Gastroesophageal sphincter (tissue), 4 donors: ENCODE measurements at regions not wholly inside any gene's neighbourhood (a gene's known extent, or its start where the extent isn't known, plus 50 kb on each side); places are given as distances from the start of the nearest gene placed in this dataset.

Experiments
- ATAC-seq: fragments of 150-250 bp; one replicate; pipeline ENCODE4 v1.9.1; 2016; ENCODE audit warnings: mild to moderate bottlenecking, moderate library complexity
- H3K27ac ChIP-seq, 4 donors: fragments of 200-600 bp; sonication (generic) in 3 of 4; 1 replicate in 3 of 4; 2 replicates in 1 of 4; pipeline ENCODE4 v1.5.1; 2016 to 2019
- H3K27me3 ChIP-seq: fragments of 200-600 bp; sonication (generic); one replicate; pipeline ENCODE4 v1.5.1; 2019
- H3K36me3 ChIP-seq, 2 donors: fragments of 200-600 bp; sonication (generic); one replicate each; pipeline ENCODE4 v1.5.1; 2019; ENCODE audit warnings: control low read depth in 1 of 2
- H3K4me1 ChIP-seq, 3 donors: fragments of 200-600 bp; sonication (generic); 1 replicate in 2 of 3; 2 replicates in 1 of 3; pipeline ENCODE4 v1.5.1; 2016 to 2019; ENCODE audit warnings: control low read depth in 2 of 3
- H3K4me3 ChIP-seq, 2 donors: fragments of 200-600 bp; sonication (generic); one replicate each; pipeline ENCODE4 v1.5.1; 2019; ENCODE audit warnings: mild to moderate bottlenecking in 1 of 2, moderate library complexity in 1 of 2
- H3K9me3 ChIP-seq, 3 donors: fragments of 200-600 bp; sonication (generic); one replicate each; pipeline ENCODE4 v1.5.1; 2017 to 2019; ENCODE audit warnings: control low read depth in 2 of 3
- EP300 ChIP-seq: sonication (generic); formaldehyde crosslinking; IDR thresholded peaks from one replicate; pipeline ENCODE4 v1.6.1; 2017; ENCODE audit warnings: antibody characterized with exemption, mild to moderate bottlenecking
- POLR2A ChIP-seq, 2 donors: fragments of 450-650 bp; IDR thresholded peaks; one replicate each; pipeline ENCODE4 v1.6.1; 2017; ENCODE audit warnings: antibody characterized with exemption in 2 of 2, mild to moderate bottlenecking in 2 of 2, moderate library complexity in 1 of 2
- POLR2AphosphoS5 ChIP-seq: sonication (generic); formaldehyde crosslinking; IDR thresholded peaks from one replicate; pipeline ENCODE4 v1.6.1; 2017; ENCODE audit warnings: antibody characterized with exemption
- WGBS, 2 donors: methylation state at CpG; one replicate each; pipeline ENCODE4 v1.1.5; 2018; ENCODE audit warnings: low coverage in 1 of 2; 5-methylcytosine and 5-hydroxymethylcytosine counted together
- TF ChIP-seq, protein P1 (sequence below), 4 experiments: fragments of 200-600 bp in 2 of 4; fragments of 450-650 bp in 2 of 4; sonication (generic) in 1 of 4; IDR thresholded peaks; one replicate each; pipeline ENCODE4 v1.5.1; 2017 to 2019; ENCODE audit warnings: antibody characterized with exemption in 4 of 4, mild to moderate bottlenecking in 2 of 4, moderate library complexity in 2 of 4

GRCh38 chr2:239552213-239552926, 151.6 kb upstream of the HDAC4 start:
- TF ChIP-seq, protein P1, sequence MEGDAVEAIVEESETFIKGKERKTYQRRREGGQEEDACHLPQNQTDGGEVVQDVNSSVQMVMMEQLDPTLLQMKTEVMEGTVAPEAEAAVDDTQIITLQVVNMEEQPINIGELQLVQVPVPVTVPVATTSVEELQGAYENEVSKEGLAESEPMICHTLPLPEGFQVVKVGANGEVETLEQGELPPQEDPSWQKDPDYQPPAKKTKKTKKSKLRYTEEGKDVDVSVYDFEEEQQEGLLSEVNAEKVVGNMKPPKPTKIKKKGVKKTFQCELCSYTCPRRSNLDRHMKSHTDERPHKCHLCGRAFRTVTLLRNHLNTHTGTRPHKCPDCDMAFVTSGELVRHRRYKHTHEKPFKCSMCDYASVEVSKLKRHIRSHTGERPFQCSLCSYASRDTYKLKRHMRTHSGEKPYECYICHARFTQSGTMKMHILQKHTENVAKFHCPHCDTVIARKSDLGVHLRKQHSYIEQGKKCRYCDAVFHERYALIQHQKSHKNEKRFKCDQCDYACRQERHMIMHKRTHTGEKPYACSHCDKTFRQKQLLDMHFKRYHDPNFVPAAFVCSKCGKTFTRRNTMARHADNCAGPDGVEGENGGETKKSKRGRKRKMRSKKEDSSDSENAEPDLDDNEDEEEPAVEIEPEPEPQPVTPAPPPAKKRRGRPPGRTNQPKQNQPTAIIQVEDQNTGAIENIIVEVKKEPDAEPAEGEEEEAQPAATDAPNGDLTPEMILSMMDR (IDR thresholded peaks at IDR 0.05), result no peak
- TF ChIP-seq POLR2AphosphoS5 (no peak), EP300 (no peak), POLR2A (IDR thresholded peaks at IDR 0.05) (no peak)
- Histone ChIP-seq H3K27ac (no peak overlapping the region), H3K27me3 (peaks cover 3% of the 10 kb centered on the region), H3K36me3 (no peaks in the 10 kb centered on the region), H3K4me3 (no peak overlapping the region), H3K9me3 (no peaks in the 10 kb centered on the region), H3K4me1 (no peaks in the 10 kb centered on the region)
- no peak for ATAC-seq
- 86 to 98% methylated on average over 5 to 6 of the region's 16 CpGs for whole genome bisulfite sequencing, 2 donors

DNA sequence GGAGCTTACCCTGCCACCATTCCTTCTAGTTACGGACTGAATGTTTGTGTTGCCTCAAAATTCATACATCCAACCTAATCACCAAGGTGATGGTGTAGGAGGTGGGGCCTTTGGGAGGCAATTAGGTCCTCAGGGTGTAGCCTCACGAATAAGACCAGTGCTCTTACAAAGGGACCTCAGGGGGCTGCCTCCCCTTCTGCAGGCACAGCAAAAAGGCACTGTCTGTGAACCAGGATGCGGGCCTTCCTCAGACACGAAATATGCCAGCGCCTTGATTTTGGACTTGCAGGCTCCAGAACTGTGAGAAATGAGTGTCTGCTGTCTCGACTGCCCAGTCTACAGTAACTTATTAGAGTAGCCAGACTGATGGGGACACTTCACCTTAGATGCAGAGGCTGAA, 150.4 kb upstream of the HDAC4 start:
- Histone ChIP-seq H3K9me3 (no peaks in the 10 kb centered on the region), H3K4me3 (no peak overlapping the region), H3K4me1 (no peaks in the 10 kb centered on the region), H3K36me3 (no peaks in the 10 kb centered on the region), H3K27me3 (peaks cover 3% of the 10 kb centered on the region), H3K27ac (no peak overlapping the region)
- TF ChIP-seq, protein P1 (IDR thresholded peaks at IDR 0.05), result no peak
- no peak for TF ChIP-seq EP300
- 80 to 100% methylated on average over 1 to 2 of the region's 6 CpGs for WGBS, 2 donors
- no peak for ATAC-seq

DNA sequence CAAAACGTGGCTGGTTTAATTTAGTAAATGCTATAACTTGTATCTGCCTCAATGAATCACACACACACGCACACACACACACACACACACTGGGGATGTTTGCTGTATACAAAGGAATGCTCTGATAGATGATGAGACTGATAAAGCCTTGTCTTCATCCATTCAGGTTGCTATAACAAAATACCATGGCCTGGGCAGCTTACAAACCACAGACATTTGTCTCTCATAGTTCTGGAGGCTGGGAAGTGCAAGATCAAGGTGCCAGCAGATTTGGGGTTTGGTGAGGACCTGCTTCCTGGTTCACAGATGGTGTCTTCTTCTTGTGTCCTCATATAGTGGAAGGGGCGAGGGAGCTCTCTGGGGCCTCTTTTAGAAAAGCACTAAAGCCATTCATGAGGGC, 149.5 kb upstream of the HDAC4 start:
- ATAC-seq, result no peak
- H3K4me3 ChIP-seq, result no peak overlapping the region
- H3K27ac ChIP-seq, result no peak overlapping the region
- 63% methylated on average over 1 of the region's 3 CpGs; no CpG with 5 or more reads in 1 of the 2 donors for WGBS, 2 donors
- H3K9me3 ChIP-seq, result no peaks in the 10 kb centered on the region
- TF ChIP-seq POLR2A (IDR thresholded peaks at IDR 0.05), result no peak
- no peak for TF ChIP-seq POLR2AphosphoS5
- TF ChIP-seq, protein P1 (IDR thresholded peaks at IDR 0.05), result no peak
- TF ChIP-seq EP300, result no peak
- H3K27me3 ChIP-seq, result peaks cover 3% of the 10 kb centered on the region
- H3K36me3 ChIP-seq, result no peaks in the 10 kb centered on the region
- H3K4me1 ChIP-seq, result no peaks in the 10 kb centered on the region

DNA sequence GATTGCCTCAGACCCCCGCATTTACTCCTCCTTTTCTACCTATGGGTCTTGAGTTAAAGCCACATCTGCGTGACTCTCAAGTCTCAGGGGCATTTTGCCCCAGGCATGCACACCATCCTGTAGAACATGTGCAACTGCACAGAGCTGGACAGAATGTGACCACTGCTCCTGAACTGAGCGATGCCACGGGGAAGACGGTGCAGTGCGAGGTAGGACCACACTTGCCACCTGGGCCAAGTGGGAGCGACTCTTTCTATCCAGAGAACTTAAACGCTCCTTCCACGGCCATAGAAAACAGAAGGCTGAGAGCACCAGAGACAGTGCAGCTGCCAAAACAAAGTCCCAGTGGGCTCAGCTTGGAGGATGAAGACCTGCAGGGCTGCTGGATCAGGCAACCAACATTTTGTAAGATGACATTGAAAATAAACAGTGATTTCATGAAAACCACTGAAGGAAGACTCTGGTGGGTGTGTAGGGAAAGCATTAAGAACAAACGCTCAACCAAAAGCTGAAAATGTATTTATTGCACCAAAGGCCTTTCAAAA, 149.0 kb upstream of the HDAC4 start:
- Histone ChIP-seq H3K4me3 (no peak overlapping the region), H3K9me3 (no peaks in the 10 kb centered on the region), H3K27ac (no peak overlapping the region), H3K27me3 (peaks cover 3% of the 10 kb centered on the region), H3K36me3 (no peaks in the 10 kb centered on the region), H3K4me1 (peaks cover 0 to 2% (median 0%) of the 10 kb centered on the region in 3 donors)
- TF ChIP-seq POLR2A (IDR thresholded peaks at IDR 0.05) (no peak), EP300 (no peak), POLR2AphosphoS5 (no peak)
- TF ChIP-seq, protein P1 (IDR thresholded peaks at IDR 0.05), result no peak
- 63 to 64% methylated on average over 1 to 5 of the region's 10 CpGs for WGBS, 2 donors
- no peak for ATAC-seq

DNA sequence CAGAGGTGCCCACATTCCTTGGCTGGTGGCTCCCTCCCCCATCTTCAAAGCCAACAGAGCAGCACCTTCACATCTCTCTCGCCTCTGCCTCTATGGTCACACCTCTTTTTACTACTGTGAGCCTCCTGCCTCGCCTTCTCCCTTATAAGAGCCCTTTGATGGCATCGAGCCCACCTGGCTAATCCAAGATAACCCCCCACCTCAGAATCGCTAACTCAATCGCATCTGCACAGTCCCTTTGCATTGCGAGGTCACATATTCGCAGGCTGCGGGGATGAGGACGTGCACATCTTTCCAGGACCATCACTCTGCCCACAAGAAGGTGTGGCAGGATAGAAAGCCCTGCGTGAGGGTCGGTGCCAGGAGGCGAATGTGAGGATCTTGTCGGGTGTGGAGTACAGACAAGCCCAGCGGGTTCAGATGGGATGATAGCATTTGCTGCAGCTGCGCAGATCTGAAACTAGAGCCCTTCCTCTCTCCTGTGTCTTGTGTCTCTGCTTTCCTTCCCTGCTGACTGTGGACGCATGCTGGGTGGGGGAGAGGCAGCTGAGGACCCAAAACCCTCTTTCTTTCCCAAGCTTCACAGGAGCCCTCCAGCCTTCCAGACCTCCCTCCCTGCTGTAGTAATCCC, 148.3 kb upstream of the HDAC4 start:
- WGBS, 2 donors, result 84 to 90% methylated on average over 2 to 15 of the region's 16 CpGs
- H3K27me3 ChIP-seq, result peaks cover 3% of the 10 kb centered on the region
- no peaks in the 10 kb centered on the region for H3K9me3 ChIP-seq
- peaks cover 0 to 9% (median 0%) of the 10 kb centered on the region in 3 donors for H3K4me1 ChIP-seq
- no peak overlapping the region for H3K27ac ChIP-seq
- no peaks in the 10 kb centered on the region for H3K36me3 ChIP-seq
- no peak for ATAC-seq
- TF ChIP-seq, protein P1 (IDR thresholded peaks at IDR 0.05), result no peak
- no peak for TF ChIP-seq EP300
- TF ChIP-seq POLR2AphosphoS5, result no peak
- no peak for TF ChIP-seq POLR2A (IDR thresholded peaks at IDR 0.05)
- H3K4me3 ChIP-seq, result no peak overlapping the region
